ENCODE measurements at regions not wholly inside any gene's neighbourhood (a gene's known extent, or its start where the extent isn't known, plus 50 kb on each side); places are given as distances from the start of the nearest gene placed in this dataset.

- TF ChIP-seq CTCF (IDR thresholded peaks at IDR 0.05) (no peak), POLR2A (IDR thresholded peaks at IDR 0.05) (no peak)
Observed at GRCh38 chr16:50457979-50458491, 89.2 kb upstream of the BRD7 start.
